BLaER1 treated with 17β-estradiol and CSF1 and Interleukin-3, amounts not matched to agents 10 nM and 100 nM (cell line): ENCODE measurements at regions not wholly inside any gene's neighbourhood (a gene's known extent, or its start where the extent isn't known, plus 50 kb on each side); places are given as distances from the start of the nearest gene placed in this dataset.
A peak's percentile ranks its signal among the peaks of the same experiment; 100 is the strongest.
"Not testable (repeated sequence)": the region's sequence is repeated elsewhere in the genome, so short reads cannot be mapped to it uniquely, and the experiment has no call there.

Experiments used
- H3K27ac ChIP-seq, 11 experiments: shearing (Covaris generic); formaldehyde crosslinking; 2 replicates each; pipeline ENCODE4 v1.8.1; 2022
- H3K27me3 ChIP-seq, 11 experiments: shearing (Covaris generic); formaldehyde crosslinking; 2 replicates each; pipeline ENCODE4 v1.8.1; 2022
- H3K36me3 ChIP-seq, 11 experiments: shearing (Covaris generic); formaldehyde crosslinking; 2 replicates each; pipeline ENCODE4 v1.8.1; 2022
- H3K4me1 ChIP-seq, 10 experiments: shearing (Covaris generic); formaldehyde crosslinking; 2 replicates each; pipeline ENCODE4 v1.8.1; 2022
- H3K4me2 ChIP-seq, 11 experiments: shearing (Covaris generic); formaldehyde crosslinking; 2 replicates each; pipeline ENCODE4 v1.8.1; 2022
- H3K4me3 ChIP-seq, 10 experiments: shearing (Covaris generic); formaldehyde crosslinking; 2 replicates each; pipeline ENCODE4 v1.8.1; 2022
- H3K9ac ChIP-seq, 11 experiments: shearing (Covaris generic); formaldehyde crosslinking; 2 replicates each; pipeline ENCODE4 v1.8.1; 2022
- H3K9me3 ChIP-seq, 11 experiments: shearing (Covaris generic); formaldehyde crosslinking; replicated peaks in 1 of 11; 2 replicates each; pipeline ENCODE4 v1.8.1; 2022
- H4K20me1 ChIP-seq, 11 experiments: shearing (Covaris generic); formaldehyde crosslinking; 2 replicates each; pipeline ENCODE4 v1.8.1; 2022
- Cebpa-rat ChIP-seq, 11 experiments: shearing (Covaris generic); IDR thresholded peaks; 2 replicates each; pipeline ENCODE4 v1.8.1; 2022

DNA sequence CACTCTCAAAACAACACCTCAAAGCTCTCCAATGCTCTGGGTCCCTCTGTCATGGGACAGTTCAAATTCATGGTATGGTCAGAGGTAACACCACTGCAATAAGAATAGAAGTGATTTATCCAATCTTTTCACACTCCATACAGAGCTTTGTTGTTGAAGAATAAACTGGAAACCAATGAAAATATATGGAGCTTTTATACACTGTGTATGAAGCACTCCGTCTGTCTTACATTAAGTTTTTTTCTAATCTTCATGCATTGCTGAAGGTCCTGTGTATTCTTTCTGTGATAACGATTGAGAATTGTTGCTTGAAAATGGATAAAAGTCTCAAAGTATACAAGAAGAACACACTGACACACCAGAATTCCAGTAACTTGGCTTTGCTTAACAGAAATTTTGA, 603.7 kb upstream of the LUZP2 start:
- Histone ChIP-seq H3K27ac (no peak overlapping the region), H3K4me1 (peaks cover 0 to 7% (median 0%) of the 10 kb centered on the region in 10 experiments; a peak in 3 of 20 replicates), H4K20me1 (no peaks in the 10 kb centered on the region), H3K9me3 (no peaks in the 10 kb centered on the region), H3K27me3 (no peaks in the 10 kb centered on the region), H3K9ac (no peak overlapping the region), H3K36me3 (no peaks in the 10 kb centered on the region), H3K4me3 (no peak overlapping the region), H3K4me2 (no peak overlapping the region)
- no peak for TF ChIP-seq Cebpa-rat (IDR thresholded peaks at IDR 0.05)

DNA sequence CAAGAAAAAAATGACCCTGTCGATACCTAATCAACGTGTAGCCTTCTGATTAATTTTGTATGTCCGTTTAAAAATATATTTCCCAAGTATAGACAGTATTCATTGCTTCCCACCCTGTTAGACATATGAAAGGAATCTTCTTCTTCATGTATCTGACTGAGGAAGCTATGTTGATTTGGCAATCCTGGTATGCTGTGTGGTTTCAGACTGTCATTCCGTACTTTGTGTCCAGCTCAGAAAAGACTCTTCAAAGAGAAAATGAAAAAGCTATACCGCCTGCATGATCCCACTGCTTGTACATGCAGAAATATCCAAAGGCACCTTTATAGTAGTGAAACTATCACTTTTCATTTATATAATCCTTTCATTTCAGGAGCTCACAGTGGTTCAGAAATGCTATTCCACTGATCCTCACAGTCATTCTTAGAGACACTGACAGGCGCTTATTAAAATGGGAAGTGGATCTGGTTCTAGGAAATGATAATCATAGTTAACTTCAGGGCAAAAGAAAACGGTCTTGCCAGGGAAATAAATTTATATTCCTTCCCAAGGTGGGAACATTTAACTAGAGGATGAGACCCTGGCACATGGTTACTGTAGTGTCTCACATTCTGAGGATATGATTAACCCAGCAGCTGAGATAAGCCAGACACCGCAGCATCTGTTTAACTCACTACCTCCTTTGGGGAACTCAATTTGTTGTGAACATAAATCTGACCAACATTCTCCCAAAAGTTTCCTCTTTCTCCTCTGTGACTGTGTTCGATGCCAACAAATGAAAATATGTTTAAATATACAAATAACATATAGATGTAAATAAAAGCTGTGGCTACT, 599.2 kb upstream of the LUZP2 start:
- Histone ChIP-seq H3K27ac (no peak overlapping the region; a peak in 1 of 22 replicates), H3K27me3 (no peaks in the 10 kb centered on the region), H3K36me3 (no peaks in the 10 kb centered on the region), H3K4me1 (peaks cover 0 to 9% (median 0%) of the 10 kb centered on the region in 10 experiments; a peak in 3 of 20 replicates), H3K4me2 (peak overlapping the region in 2 of 11 experiments; percentile 34 to 37; a peak in 3 of 22 replicates), H3K4me3 (no peak overlapping the region), H3K9ac (no peak overlapping the region), H3K9me3 (no peaks in the 10 kb centered on the region), H4K20me1 (no peaks in the 10 kb centered on the region)
- no peak for TF ChIP-seq Cebpa-rat (IDR thresholded peaks at IDR 0.05)

DNA sequence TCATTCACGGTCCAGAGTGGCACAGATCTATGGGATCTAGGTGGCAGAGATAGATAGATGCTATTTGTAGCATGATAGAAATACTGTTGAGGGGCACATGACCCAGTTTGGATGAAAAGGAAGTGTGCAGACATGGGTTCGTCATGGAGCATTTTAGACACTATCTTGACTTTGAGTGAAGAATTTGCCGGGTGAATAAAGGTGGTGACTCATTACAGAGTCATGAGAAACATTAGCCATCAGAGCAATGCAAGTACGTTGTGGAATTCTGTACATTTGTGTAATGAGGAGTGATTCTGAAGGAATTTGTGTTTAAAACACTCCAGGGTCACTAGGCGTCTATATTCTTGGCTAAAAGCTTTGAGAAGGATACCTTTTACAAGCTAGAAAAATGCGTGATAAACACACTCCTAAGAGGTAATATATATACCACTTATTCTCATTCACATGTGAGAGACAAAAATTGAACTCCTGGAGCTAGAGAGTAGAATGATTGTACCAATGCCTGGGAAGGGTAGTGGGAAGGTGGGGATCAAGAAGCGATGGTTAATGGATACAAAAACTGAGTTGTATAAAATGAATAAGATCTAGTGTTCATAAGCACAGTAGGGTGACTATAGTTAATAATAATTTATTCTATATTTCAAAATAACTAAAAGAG, 593.7 kb upstream of the LUZP2 start:
- Histone ChIP-seq H3K36me3 (no peaks in the 10 kb centered on the region), H4K20me1 (no peaks in the 10 kb centered on the region), H3K9ac (no peak overlapping the region), H3K9me3 (no peaks in the 10 kb centered on the region), H3K4me1 (peaks cover 0 to 2% (median 0%) of the 10 kb centered on the region in 10 experiments; a peak in 1 of 20 replicates), H3K27me3 (no peaks in the 10 kb centered on the region), H3K4me2 (no peak overlapping the region), H3K4me3 (no peak overlapping the region), H3K27ac (no peak overlapping the region)
- no peak for TF ChIP-seq Cebpa-rat (IDR thresholded peaks at IDR 0.05)

DNA sequence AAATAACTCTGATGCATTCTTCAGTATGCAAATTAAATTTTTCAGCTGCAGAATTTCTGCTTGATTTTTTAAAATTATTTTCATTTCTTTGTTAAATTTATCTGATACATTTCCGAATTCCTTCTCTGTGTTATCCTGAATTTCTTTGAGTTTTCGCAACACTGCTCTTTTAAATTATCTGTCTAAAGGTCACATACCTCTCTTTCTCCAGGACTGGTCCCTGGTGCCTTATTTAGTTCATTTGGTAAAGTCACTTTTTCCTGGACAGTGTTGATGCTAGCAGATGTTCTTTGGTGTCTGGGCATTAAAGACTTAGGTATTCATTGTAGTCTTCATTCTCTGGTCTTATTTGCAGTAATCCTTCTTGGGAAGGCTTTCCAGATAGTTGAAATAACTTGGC, 577.4 kb upstream of the LUZP2 start:
- Histone ChIP-seq H4K20me1 (no peaks in the 10 kb centered on the region), H3K4me3 (no peak overlapping the region), H3K4me1 (no peaks in the 10 kb centered on the region), H3K27ac (no peak overlapping the region), H3K4me2 (no peak overlapping the region), H3K27me3 (no peaks in the 10 kb centered on the region), H3K9ac (no peak overlapping the region), H3K36me3 (no peaks in the 10 kb centered on the region), H3K9me3 (no peaks in the 10 kb centered on the region)
- TF ChIP-seq Cebpa-rat (IDR thresholded peaks at IDR 0.05): no peak

DNA sequence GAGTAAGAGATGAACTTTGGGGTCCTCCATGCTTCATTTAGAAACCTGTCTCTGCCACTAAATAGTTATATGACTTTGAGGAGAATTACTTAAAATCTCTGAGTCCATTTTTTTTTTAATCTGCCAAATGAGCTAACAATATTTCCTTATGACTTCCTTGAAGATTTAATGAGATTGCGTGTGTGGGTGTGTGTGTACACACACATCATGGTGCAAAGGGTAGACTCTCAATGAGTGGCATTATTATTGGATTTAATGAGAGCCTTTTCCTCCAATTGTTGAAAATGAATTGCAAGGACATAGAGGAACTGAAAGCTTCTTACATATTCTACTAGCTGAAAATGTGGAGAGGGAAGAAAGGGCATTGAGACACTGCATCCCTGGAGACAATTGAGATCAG, 573.5 kb upstream of the LUZP2 start:
- H3K9me3 ChIP-seq: no peaks in the 10 kb centered on the region
- no peaks in the 10 kb centered on the region for H4K20me1 ChIP-seq
- H3K9ac ChIP-seq: no peak overlapping the region
- H3K36me3 ChIP-seq: no peaks in the 10 kb centered on the region
- no peaks in the 10 kb centered on the region for H3K4me1 ChIP-seq
- H3K4me2 ChIP-seq: no peak overlapping the region
- no peak overlapping the region for H3K4me3 ChIP-seq
- no peaks in the 10 kb centered on the region for H3K27me3 ChIP-seq
- no peak overlapping the region for H3K27ac ChIP-seq
- TF ChIP-seq Cebpa-rat (IDR thresholded peaks at IDR 0.05): no peak

DNA sequence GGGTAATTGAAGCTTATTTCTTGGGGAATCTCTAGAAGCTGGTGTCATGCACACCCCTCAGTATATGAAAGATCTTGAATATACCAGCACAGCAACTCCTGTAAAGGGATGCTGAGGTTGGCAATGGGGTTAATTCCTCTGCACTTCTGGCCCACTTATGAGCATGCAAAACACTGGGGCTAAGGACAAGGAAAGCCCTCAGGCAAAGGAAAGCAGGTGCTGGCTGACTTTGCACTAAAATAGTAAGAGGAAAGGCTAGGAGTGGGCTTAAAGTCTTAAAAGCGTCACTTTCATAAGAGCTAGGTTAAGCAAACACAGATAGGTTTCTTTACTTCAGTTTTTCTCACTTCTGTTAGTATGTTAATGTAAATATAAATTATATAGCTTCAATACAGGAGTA, 572.6 kb upstream of the LUZP2 start:
- no peaks in the 10 kb centered on the region for H3K9me3 ChIP-seq
- H4K20me1 ChIP-seq: no peaks in the 10 kb centered on the region
- H3K36me3 ChIP-seq: no peaks in the 10 kb centered on the region
- H3K4me2 ChIP-seq: no peak overlapping the region
- H3K4me1 ChIP-seq: no peaks in the 10 kb centered on the region
- H3K27me3 ChIP-seq: no peaks in the 10 kb centered on the region
- no peak overlapping the region for H3K9ac ChIP-seq
- H3K4me3 ChIP-seq: no peak overlapping the region
- no peak overlapping the region for H3K27ac ChIP-seq
- no peak for TF ChIP-seq Cebpa-rat (IDR thresholded peaks at IDR 0.05)

DNA sequence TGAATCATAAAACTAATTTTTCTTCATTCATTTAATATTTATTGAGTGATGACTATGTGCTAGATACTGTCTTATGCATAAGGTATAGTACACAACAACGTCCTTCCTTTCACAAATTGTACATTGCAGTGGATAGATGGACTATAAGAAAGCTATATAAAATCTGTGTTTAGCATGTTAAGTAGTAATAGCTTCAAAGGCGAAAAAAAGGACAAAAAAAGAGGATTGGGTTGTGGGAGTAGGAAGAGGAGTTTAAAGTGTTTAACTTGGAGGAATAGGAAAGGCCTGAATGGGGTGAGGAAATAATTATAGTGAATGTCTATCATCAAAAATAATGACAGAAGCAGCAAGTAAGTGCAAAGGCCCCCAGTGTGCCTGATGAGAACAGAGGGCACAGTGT, 565.4 kb upstream of the LUZP2 start:
- Histone ChIP-seq H3K27ac (no peak overlapping the region), H3K27me3 (no peaks in the 10 kb centered on the region), H4K20me1 (no peaks in the 10 kb centered on the region)

DNA sequence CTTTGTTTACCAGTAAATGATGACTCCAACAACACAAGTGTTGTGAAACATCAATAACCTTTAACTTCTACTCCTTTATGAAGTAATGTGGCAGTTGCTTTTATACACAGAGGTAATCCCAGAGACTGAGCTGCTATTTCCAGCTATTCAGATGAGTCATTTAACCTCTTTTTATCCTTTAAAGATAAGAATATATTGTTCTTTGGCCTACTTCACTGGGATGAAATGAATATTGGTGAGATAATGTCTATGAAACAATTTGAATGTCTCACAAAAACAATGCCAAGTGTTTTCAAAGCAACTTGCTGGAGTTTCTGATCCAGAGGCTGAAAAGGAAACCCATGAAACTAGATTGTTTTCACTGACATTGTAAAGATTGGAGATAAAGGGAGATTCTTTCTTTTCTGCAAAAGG, 564.4 kb upstream of the LUZP2 start:
- Histone ChIP-seq H3K9ac (no peak overlapping the region), H3K4me3 (no peak overlapping the region), H3K27me3 (no peaks in the 10 kb centered on the region)

More for the DNA sequence above, 565.4 kb upstream of the LUZP2 start:
- Histone ChIP-seq H3K9ac (no peak overlapping the region), H3K9me3 (peaks cover 0 to 13% (median 8%) of the 10 kb centered on the region in 11 experiments; a peak in 16 of 22 replicates), H3K36me3 (no peaks in the 10 kb centered on the region), H3K4me2 (no peak overlapping the region), H3K4me1 (peaks cover 0 to 10% (median 0%) of the 10 kb centered on the region in 10 experiments; a peak in 3 of 20 replicates), H3K4me3 (no peak overlapping the region)
- no peak for TF ChIP-seq Cebpa-rat (IDR thresholded peaks at IDR 0.05)

DNA sequence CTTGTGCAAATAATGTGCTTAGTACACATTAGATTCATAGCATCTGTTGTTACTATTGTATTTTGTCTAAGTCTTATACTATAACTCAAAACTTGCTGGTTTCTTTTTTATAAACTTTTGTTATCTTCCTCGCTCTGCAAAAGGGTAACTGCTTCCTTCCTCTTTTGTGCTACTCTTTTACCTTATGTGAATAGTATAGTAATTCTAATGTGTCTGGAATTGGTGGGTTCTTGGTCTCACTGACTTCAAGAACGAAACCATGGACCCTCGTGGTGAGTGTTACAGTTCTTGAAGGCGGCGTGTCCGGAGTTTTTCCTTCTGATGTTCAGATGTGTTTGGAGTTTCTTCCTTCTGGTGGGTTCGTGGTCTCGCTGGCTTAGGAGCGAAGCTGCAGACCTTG, 563.1 kb upstream of the LUZP2 start:
- H3K36me3 ChIP-seq: no peaks in the 10 kb centered on the region
- no peak for TF ChIP-seq Cebpa-rat (IDR thresholded peaks at IDR 0.05)
- no peak overlapping the region for H3K27ac ChIP-seq
- no peaks in the 10 kb centered on the region for H3K27me3 ChIP-seq
- H3K9ac ChIP-seq: no peak overlapping the region
- peaks cover 0 to 10% (median 0%) of the 10 kb centered on the region in 10 experiments; a peak in 3 of 20 replicates for H3K4me1 ChIP-seq
- H3K9me3 ChIP-seq: peaks cover 0 to 13% (median 8%) of the 10 kb centered on the region in 11 experiments; a peak in 16 of 22 replicates
- no peak overlapping the region for H3K4me3 ChIP-seq
- no peaks in the 10 kb centered on the region for H4K20me1 ChIP-seq
- no peak overlapping the region for H3K4me2 ChIP-seq

More for the DNA sequence above, 564.4 kb upstream of the LUZP2 start:
- no peak for TF ChIP-seq Cebpa-rat (IDR thresholded peaks at IDR 0.05)
- Histone ChIP-seq H3K27ac (no peak overlapping the region), H3K4me1 (peaks cover 0 to 10% (median 0%) of the 10 kb centered on the region in 10 experiments; a peak in 3 of 20 replicates), H3K9me3 (peaks cover 0 to 13% (median 8%) of the 10 kb centered on the region in 11 experiments; a peak in 16 of 22 replicates), H4K20me1 (no peaks in the 10 kb centered on the region), H3K36me3 (no peaks in the 10 kb centered on the region), H3K4me2 (no peak overlapping the region)

DNA sequence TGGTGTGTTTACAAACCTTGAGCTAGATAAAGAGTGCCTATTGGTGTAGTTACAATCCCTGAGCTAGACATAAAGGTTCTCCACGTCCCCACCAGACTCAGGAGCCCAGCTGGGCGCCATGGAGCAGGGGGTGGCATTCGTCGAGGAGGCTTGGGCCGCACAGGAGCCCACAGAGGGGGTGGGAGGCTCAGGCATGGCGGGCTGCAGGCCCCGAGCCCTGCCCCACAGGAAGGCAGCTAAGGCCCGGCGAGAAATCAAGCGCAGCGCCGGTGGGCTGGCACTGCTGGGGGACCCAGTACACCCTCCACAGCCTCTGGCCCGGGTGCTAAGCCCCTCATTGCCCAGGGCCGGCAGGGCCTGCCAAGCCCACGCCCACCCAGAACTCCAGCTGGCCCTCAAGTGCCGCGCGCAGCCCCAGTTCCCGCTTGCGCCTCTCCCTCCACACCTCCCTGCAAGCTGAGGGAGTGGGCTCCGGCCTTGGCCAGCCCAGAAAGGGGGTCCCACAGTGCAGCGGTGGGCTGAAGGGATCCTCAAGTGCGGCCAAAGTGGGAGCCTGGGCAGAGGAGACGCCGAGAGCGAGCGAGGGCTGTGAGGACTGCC, 562.1 kb upstream of the LUZP2 start:
- H3K4me3 ChIP-seq: not testable (repeated sequence)
- H3K4me1 ChIP-seq: peaks cover 0 to 10% (median 0%) of the 10 kb centered on the region in 10 experiments; a peak in 3 of 20 replicates

DNA sequence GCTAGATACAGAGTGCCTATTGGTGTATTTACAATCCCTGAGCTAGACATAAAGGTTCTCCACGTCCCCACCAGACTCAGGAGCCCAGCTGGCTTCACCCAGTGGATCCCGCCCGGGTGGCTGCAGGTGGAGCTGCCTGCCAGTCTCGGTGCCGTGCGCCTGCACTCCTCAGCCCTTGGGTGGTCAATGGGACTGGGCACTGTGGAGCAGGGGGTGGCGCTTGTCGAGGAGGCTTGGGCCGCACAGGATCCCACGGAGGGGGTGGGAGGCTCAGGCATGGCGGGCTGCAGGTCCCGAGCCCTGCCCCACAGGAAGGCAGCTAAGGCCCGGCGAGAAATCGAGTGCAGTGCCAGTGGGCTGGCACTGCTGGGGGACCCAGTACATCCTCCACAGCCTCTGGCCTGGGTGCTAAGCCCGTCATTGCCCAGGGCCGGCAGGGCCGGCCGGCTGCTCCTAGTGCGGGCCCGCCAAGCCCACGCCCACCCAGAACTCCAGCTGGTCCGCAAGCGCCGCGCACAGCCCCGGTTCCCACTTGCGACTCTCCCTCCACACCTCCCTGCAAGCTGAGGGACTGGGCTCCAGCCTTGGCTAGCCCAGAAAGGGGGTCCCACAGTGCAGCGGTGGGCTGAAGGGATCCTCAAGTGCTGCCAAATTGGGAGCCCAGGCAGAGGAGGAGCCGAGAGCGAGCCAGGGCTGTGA, 554.6 kb upstream of the LUZP2 start:
- H3K27me3 ChIP-seq, H4K20me1 ChIP-seq, H3K27ac ChIP-seq, H3K4me1 ChIP-seq, H3K9me3 ChIP-seq, H3K4me2 ChIP-seq, H3K36me3 ChIP-seq, H3K4me3 ChIP-seq, H3K9ac ChIP-seq: not testable (repeated sequence)

More for the DNA sequence above, 562.1 kb upstream of the LUZP2 start:
- H3K4me2 ChIP-seq, H3K27ac ChIP-seq, H3K9ac ChIP-seq, H3K27me3 ChIP-seq, H3K36me3 ChIP-seq, H4K20me1 ChIP-seq: not testable (repeated sequence)
- peaks cover 0 to 13% (median 8%) of the 10 kb centered on the region in 11 experiments; a peak in 16 of 22 replicates for H3K9me3 ChIP-seq
